Cardiac septum (tissue), 1 donor: ENCODE measurements at regions not wholly inside any gene's neighbourhood (a gene's known extent, or its start where the extent isn't known, plus 50 kb on each side); places are given as distances from the start of the nearest gene placed in this dataset.
"Not testable (repeated sequence)": the region's sequence is repeated elsewhere in the genome, so short reads cannot be mapped to it uniquely, and the experiment has no call there.

Experiments used
- DNase-seq: peaks from one replicate; pipeline ENCODE4 v3.0.0-alpha.2; 2020; ENCODE audit warnings: low spot score
- intact Hi-C: fragments of 100-400 bp; cut with DNase I; formaldehyde crosslinking; loops from one replicate; pipeline ENCODE4 v1.14.0; 2022
- donor health status: DM: no; HTN: no; CAD: no.

- intact Hi-C loops: no loop called here
Observed at GRCh38 chr16:17019366-17019765, 451.4 kb downstream of the XYLT1 start.

DNA sequence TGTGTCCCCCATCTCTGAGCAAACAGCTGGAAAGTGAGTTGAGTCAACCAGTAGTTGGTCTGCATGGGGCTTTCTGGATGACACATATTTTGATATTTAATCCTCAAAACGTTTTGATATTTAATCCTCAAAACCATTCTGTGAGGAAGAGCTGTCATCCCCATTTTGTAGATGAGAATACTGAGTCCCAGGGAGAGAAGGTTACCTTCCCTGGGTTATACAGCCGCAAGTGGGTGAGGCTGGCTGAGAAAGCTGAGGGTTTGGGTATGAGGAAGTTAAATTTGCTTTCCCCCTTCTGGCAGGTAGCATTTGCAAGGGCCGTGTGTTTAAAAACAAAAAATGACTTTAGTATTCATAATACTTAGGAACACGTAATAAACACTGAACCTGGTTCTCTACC, 447.2 kb downstream of the XYLT1 start:
- DNase-seq: no peak
- intact Hi-C loops: no loop called here

More at GRCh38 chr16:17019366-17019765, 451.4 kb downstream of the XYLT1 start:
- no peak for DNase-seq

- DNase-seq: no peak
- intact Hi-C loops: no loop called here
Observed at GRCh38 chr16:17024514-17024913, 446.2 kb downstream of the XYLT1 start.

GRCh38 chr16:17026600-17027242, 444.0 kb downstream of the XYLT1 start:
- intact Hi-C loops: no loop called here

GRCh38 chr16:17027488-17028129, 443.2 kb downstream of the XYLT1 start:
- no peak for DNase-seq
- intact Hi-C loops: no loop called here

More at GRCh38 chr16:17026600-17027242, 444.0 kb downstream of the XYLT1 start:
- DNase-seq: no peak

GRCh38 chr16:17029602-17030350, 441.0 kb downstream of the XYLT1 start:
- intact Hi-C loops: no loop called here

GRCh38 chr16:17031484-17032268, 439.1 kb downstream of the XYLT1 start:
- no peak for DNase-seq
- intact Hi-C loops: no loop called here

More at GRCh38 chr16:17029602-17030350, 441.0 kb downstream of the XYLT1 start:
- DNase-seq: no peak

DNA sequence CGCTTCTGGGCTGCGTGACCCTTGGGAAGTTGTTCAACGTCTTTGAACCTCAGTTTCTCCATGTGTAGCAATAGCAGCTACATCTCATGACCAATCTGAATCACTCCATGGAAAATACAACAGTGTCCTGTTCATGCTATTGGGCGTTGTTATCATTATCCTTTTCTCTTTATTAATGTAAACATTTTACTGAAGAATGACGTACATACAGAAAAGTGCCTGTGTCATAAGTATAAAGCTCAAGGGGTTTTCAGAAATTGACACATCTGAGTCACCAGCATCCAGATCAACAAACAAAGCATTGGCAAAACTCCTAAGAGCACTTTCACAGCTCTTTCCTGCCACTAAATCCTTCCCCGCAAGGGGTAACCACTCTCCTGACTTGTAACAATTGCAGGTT, 438.4 kb downstream of the XYLT1 start:
- no peak for DNase-seq
- intact Hi-C loops: no loop called here

- no peak for DNase-seq
- intact Hi-C loops: no loop called here
Observed at GRCh38 chr16:17034477-17035252, 436.1 kb downstream of the XYLT1 start.

- no peak for DNase-seq
- intact Hi-C loops: no loop called here
Observed at GRCh38 chr16:17037499-17037898, 433.3 kb downstream of the XYLT1 start.

- intact Hi-C loops: no loop called here
- no peak for DNase-seq
Observed at GRCh38 chr16:17038415-17038814, 432.3 kb downstream of the XYLT1 start.

DNA sequence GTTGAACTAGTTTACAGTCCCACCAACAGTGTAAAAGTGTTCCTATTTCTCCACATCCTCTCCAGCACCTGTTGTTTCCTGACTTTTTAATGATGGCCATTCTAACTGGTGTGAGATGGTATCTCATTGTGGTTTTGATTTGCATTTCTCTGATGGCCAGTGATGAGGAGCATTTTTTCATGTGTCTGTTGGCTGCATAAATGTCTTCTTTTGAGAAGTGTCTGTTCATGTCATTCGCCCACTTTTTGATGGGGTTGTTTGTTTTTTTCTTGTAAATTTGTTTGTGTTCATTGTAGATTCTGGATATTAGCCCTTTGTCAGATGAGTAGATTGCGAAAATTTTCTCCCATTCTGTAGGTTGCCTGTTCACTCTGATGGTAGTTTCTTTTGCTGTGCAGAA, 421.7 kb downstream of the XYLT1 start:
- DNase-seq, intact Hi-C loops: not testable (repeated sequence)

GRCh38 chr16:17050468-17050867, 420.3 kb downstream of the XYLT1 start:
- DNase-seq: no peak
- intact Hi-C loops: no loop called here
